Uterus (tissue), 3 donors: ENCODE measurements at regions not wholly inside any gene's neighbourhood (a gene's known extent, or its start where the extent isn't known, plus 50 kb on each side); places are given as distances from the start of the nearest gene placed in this dataset.
A peak's percentile ranks its signal among the peaks of the same experiment; 100 is the strongest.

Experiments
- DNase-seq, 2 donors: peaks; one replicate each; pipeline ENCODE4 v3.0.0-alpha.2; 2019 to 2020
- H3K27ac ChIP-seq, 2 donors: fragments of 200-600 bp; sonication (generic); 1 replicate in 1 of 2; 2 replicates in 1 of 2; pipeline ENCODE4 v1.5.1; 2016 to 2018
- H3K27me3 ChIP-seq, 2 donors: fragments of 200-600 bp; sonication (generic); one replicate each; pipeline ENCODE4 v1.5.1; 2018 to 2019; ENCODE audit warnings: control low read depth in 1 of 2
- H3K36me3 ChIP-seq, 2 donors: fragments of 200-600 bp; sonication (generic); one replicate each; pipeline ENCODE4 v1.5.1; 2019; ENCODE audit warnings: control low read depth in 1 of 2
- H3K4me1 ChIP-seq, 2 donors: fragments of 200-600 bp; sonication (generic); one replicate each; pipeline ENCODE4 v1.5.1; 2018 to 2019; ENCODE audit warnings: control low read depth in 1 of 2
- H3K4me3 ChIP-seq, 2 donors: fragments of 200-600 bp; sonication (generic); 1 replicate in 1 of 2; 2 replicates in 1 of 2; pipeline ENCODE4 v1.5.1; 2018 to 2019; ENCODE audit warnings: mild to moderate bottlenecking in 1 of 2
- H3K9me3 ChIP-seq, 2 donors: fragments of 200-600 bp; sonication (generic); one replicate each; pipeline ENCODE4 v1.5.1; 2019; ENCODE audit warnings: control low read depth in 1 of 2
- CTCF ChIP-seq, 4 experiments: fragments of 200-600 bp in 2 of 4; fragments of 450-650 bp in 2 of 4; sonication (generic) in 2 of 4; IDR thresholded peaks; one replicate each; pipeline ENCODE4 v1.5.1; 2016 to 2019; ENCODE audit warnings: antibody characterized with exemption in 4 of 4, mild to moderate bottlenecking in 2 of 4, moderate library complexity in 1 of 4
- POLR2A ChIP-seq, 2 donors: fragments of 450-650 bp; IDR thresholded peaks; one replicate each; pipeline ENCODE4 v1.6.1; 2016; ENCODE audit warnings: antibody characterized with exemption in 2 of 2, mild to moderate bottlenecking in 1 of 2, moderate library complexity in 1 of 2
- intact Hi-C: fragments of 100-400 bp; cut with DNase I; formaldehyde crosslinking; loops from one replicate; pipeline ENCODE4 v1.15.1; 2023; ENCODE audit warnings: low total_unique reads
- donor health status: DM: yes; HTN: yes; CAD: no.

GRCh38 chr1:63143482-63143881 lies 178.9 kb upstream of the FOXD3 start:
- no peak for DNase-seq
- no peak for TF ChIP-seq CTCF (IDR thresholded peaks at IDR 0.05)
- no peak for TF ChIP-seq POLR2A (IDR thresholded peaks at IDR 0.05)
- Histone ChIP-seq H3K4me1 (no peaks in the 10 kb centered on the region), H3K4me3 (no peak overlapping the region), H3K27me3 (no peaks in the 10 kb centered on the region), H3K27ac (no peak overlapping the region), H3K9me3 (no peaks in the 10 kb centered on the region), H3K36me3 (no peaks in the 10 kb centered on the region)
- intact Hi-C loops = no loop called here

- Histone ChIP-seq H3K27ac (no peak overlapping the region), H3K36me3 (no peaks in the 10 kb centered on the region), H3K27me3 (no peaks in the 10 kb centered on the region), H3K4me3 (no peak overlapping the region), H3K9me3 (no peaks in the 10 kb centered on the region), H3K4me1 (no peaks in the 10 kb centered on the region)
- intact Hi-C loops = no loop called here
- DNase-seq = no peak
- TF ChIP-seq POLR2A (IDR thresholded peaks at IDR 0.05) = no peak
- no peak for TF ChIP-seq CTCF (IDR thresholded peaks at IDR 0.05)
Observed at GRCh38 chr1:63147783-63148182, 174.6 kb upstream of the FOXD3 start.

- TF ChIP-seq POLR2A (IDR thresholded peaks at IDR 0.05) (no peak), CTCF (IDR thresholded peaks at IDR 0.05) (peak in 1 of 4 experiments; percentile 12)
- H3K4me3 ChIP-seq = no peak overlapping the region
- no peaks in the 10 kb centered on the region for H3K9me3 ChIP-seq
- intact Hi-C loops = no loop called here
- no peak for DNase-seq
- H3K36me3 ChIP-seq = no peaks in the 10 kb centered on the region
- no peaks in the 10 kb centered on the region for H3K4me1 ChIP-seq
- no peaks in the 10 kb centered on the region for H3K27me3 ChIP-seq
- H3K27ac ChIP-seq = no peak overlapping the region
Observed at GRCh38 chr1:63148825-63149645, 173.3 kb upstream of the FOXD3 start.

- no peak overlapping the region for H3K4me3 ChIP-seq
- no peaks in the 10 kb centered on the region for H3K36me3 ChIP-seq
- H3K27me3 ChIP-seq = no peaks in the 10 kb centered on the region
- no peak overlapping the region for H3K27ac ChIP-seq
- TF ChIP-seq CTCF (IDR thresholded peaks at IDR 0.05) (no peak), POLR2A (IDR thresholded peaks at IDR 0.05) (no peak)
- no peak for DNase-seq
- H3K9me3 ChIP-seq = no peaks in the 10 kb centered on the region
- no peaks in the 10 kb centered on the region for H3K4me1 ChIP-seq
- intact Hi-C loops = no loop called here
Observed at GRCh38 chr1:63152572-63152971, 169.8 kb upstream of the FOXD3 start.

GRCh38 chr1:63155437-63155836 lies 166.9 kb upstream of the FOXD3 start:
- Histone ChIP-seq H3K4me1 (no peaks in the 10 kb centered on the region), H3K27ac (no peak overlapping the region), H3K9me3 (no peaks in the 10 kb centered on the region), H3K4me3 (no peak overlapping the region), H3K27me3 (no peaks in the 10 kb centered on the region), H3K36me3 (no peaks in the 10 kb centered on the region)
- TF ChIP-seq POLR2A (IDR thresholded peaks at IDR 0.05) = no peak
- no peak for TF ChIP-seq CTCF (IDR thresholded peaks at IDR 0.05)
- intact Hi-C loops = no loop called here
- DNase-seq = no peak
